K562 (cell line): ENCODE measurements at regions not wholly inside any gene's neighbourhood (a gene's known extent, or its start where the extent isn't known, plus 50 kb on each side); places are given as distances from the start of the nearest gene placed in this dataset.

Experiments used
- JUND ChIP-seq, 2 experiments: IDR thresholded peaks; 2 replicates in 1 of 2; 3 replicates in 1 of 2; pipeline ENCODE4 v1.6.1; 2011; ENCODE audit warnings: borderline replicate concordance in 2 of 2, low read depth in 2 of 2, low read length in 2 of 2, improper control_type of control experiment in 1 of 2, missing biosample characterization in 1 of 2, missing genetic modification characterization in 1 of 2, missing genetic modification reagents in 1 of 2
- KAT2B ChIP-seq: IDR thresholded peaks from one replicate; pipeline ENCODE4 v1.6.1; 2012; ENCODE audit warnings: low read depth, mild to moderate bottlenecking, control low read depth, inconsistent platforms, low read length, moderate library complexity
- MYC ChIP-seq, 2 experiments: fragments of 250-450 bp in 1 of 2; sonication (Bioruptor Pico) in 1 of 2; IDR thresholded peaks; 2 replicates each; pipeline versions ENCODE4 v1.5.1 to v1.6.1; 2012 to 2021; ENCODE audit warnings: low read depth in 2 of 2, borderline replicate concordance in 1 of 2, improper control_type of control experiment in 1 of 2, low read length in 1 of 2, mild to moderate bottlenecking in 1 of 2, moderate library complexity in 1 of 2
- PTBP1 ChIP-seq: fragments of 200-400 bp; formaldehyde crosslinking; IDR thresholded peaks from 2 replicates; pipeline ENCODE4 v1.6.1; 2017; ENCODE audit warnings: low read depth, low read length
- ZKSCAN1 ChIP-seq: fragments of 150-350 bp; IDR thresholded peaks from 2 replicates; pipeline ENCODE4 v1.6.1; 2016; ENCODE audit warnings: low read depth, low read length
- ZNF384 ChIP-seq: IDR thresholded peaks from 2 replicates; pipeline ENCODE4 v1.6.1; 2012; ENCODE audit warnings: low read depth, low read length, improper control_type of control experiment
- ZNF511 ChIP-seq: sonication (generic); formaldehyde crosslinking; IDR thresholded peaks from 2 replicates; pipeline ENCODE4 v1.8.0; 2022; ENCODE audit warnings: mild to moderate bottlenecking, missing genetic modification reagents

- no peak for TF ChIP-seq ZKSCAN1
- no peak for TF ChIP-seq MYC (IDR thresholded peaks at IDR 0.05; ENCODE audit: low read depth, low read length)
- TF ChIP-seq MYC (CRISPR knock-in tag; IDR thresholded peaks at IDR 0.05; ENCODE audit: borderline replicate concordance, low read depth): no peak
- TF ChIP-seq ZNF384: no peak
- TF ChIP-seq ZNF511 (CRISPR knock-in tag): no peak
- no peak for TF ChIP-seq KAT2B
- no peak for TF ChIP-seq PTBP1
- TF ChIP-seq JUND (IDR thresholded peaks at IDR 0.05; ENCODE audit: borderline replicate concordance, low read depth, low read length): no peak
- TF ChIP-seq JUND (tag; IDR thresholded peaks at IDR 0.05; ENCODE audit: borderline replicate concordance, low read depth, low read length): no peak
Measured at GRCh38 chr13:63900406-63900805, 2484.8 kb upstream of the PCDH20 start.
